ENCODE measurements at regions not wholly inside any gene's neighbourhood (a gene's known extent, or its start where the extent isn't known, plus 50 kb on each side); places are given as distances from the start of the nearest gene placed in this dataset.

DNA sequence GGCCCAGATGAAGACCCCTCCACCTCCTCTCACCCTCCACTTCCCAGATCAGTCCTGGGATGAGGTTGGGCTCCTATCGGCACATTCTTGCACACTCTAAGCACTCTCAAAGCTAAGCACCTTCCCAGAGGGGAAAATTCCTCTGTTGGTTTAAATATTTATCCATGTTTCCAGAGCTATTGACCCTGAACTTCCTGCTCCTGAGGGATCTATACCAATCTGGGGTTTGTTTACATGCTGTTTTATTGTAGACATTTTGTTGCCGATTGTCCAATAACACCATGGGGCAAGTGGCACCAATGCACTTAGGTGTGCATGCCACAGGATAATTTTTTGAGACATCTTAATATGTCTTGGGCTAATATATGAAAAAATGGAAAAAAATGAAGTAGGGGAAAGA, 476.2 kb downstream of the SLC4A3 start:
- TF ChIP-seq, protein P1, sequence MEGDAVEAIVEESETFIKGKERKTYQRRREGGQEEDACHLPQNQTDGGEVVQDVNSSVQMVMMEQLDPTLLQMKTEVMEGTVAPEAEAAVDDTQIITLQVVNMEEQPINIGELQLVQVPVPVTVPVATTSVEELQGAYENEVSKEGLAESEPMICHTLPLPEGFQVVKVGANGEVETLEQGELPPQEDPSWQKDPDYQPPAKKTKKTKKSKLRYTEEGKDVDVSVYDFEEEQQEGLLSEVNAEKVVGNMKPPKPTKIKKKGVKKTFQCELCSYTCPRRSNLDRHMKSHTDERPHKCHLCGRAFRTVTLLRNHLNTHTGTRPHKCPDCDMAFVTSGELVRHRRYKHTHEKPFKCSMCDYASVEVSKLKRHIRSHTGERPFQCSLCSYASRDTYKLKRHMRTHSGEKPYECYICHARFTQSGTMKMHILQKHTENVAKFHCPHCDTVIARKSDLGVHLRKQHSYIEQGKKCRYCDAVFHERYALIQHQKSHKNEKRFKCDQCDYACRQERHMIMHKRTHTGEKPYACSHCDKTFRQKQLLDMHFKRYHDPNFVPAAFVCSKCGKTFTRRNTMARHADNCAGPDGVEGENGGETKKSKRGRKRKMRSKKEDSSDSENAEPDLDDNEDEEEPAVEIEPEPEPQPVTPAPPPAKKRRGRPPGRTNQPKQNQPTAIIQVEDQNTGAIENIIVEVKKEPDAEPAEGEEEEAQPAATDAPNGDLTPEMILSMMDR (tag by site-specific recombination; IDR thresholded peaks at IDR 0.05), result no peak
- TF ChIP-seq, protein P2, sequence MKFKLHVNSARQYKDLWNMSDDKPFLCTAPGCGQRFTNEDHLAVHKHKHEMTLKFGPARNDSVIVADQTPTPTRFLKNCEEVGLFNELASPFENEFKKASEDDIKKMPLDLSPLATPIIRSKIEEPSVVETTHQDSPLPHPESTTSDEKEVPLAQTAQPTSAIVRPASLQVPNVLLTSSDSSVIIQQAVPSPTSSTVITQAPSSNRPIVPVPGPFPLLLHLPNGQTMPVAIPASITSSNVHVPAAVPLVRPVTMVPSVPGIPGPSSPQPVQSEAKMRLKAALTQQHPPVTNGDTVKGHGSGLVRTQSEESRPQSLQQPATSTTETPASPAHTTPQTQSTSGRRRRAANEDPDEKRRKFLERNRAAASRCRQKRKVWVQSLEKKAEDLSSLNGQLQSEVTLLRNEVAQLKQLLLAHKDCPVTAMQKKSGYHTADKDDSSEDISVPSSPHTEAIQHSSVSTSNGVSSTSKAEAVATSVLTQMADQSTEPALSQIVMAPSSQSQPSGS (tag by site-specific recombination; IDR thresholded peaks at IDR 0.05; ENCODE audit: low read depth), result no peak
- TF ChIP-seq, protein P3, sequence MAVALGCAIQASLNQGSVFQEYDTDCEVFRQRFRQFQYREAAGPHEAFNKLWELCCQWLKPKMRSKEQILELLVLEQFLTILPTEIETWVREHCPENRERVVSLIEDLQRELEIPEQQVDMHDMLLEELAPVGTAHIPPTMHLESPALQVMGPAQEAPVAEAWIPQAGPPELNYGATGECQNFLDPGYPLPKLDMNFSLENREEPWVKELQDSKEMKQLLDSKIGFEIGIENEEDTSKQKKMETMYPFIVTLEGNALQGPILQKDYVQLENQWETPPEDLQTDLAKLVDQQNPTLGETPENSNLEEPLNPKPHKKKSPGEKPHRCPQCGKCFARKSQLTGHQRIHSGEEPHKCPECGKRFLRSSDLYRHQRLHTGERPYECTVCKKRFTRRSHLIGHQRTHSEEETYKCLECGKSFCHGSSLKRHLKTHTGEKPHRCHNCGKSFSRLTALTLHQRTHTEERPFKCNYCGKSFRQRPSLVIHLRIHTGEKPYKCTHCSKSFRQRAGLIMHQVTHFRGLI (tag by site-specific recombination; IDR thresholded peaks at IDR 0.05), result no peak
- TF ChIP-seq ZNF37A (tag by site-specific recombination; IDR thresholded peaks at IDR 0.05) (no peak), ZNF335 (tag by site-specific recombination; conservative IDR thresholded peaks at IDR 0.05) (no peak), ZNF654 (tag by site-specific recombination; IDR thresholded peaks at IDR 0.05; ENCODE audit: low read depth) (no peak), ZNF211 (tag by site-specific recombination; IDR thresholded peaks at IDR 0.05; ENCODE audit: low read depth) (no peak), TRIM28 (IDR thresholded peaks at IDR 0.05; ENCODE audit: borderline replicate concordance, low read length) (no peak), REPIN1 (tag by site-specific recombination; IDR thresholded peaks at IDR 0.05; ENCODE audit: low read depth) (no peak), SETDB1 (IDR thresholded peaks at IDR 0.05; ENCODE audit: insufficient read length, low read length) (no peak), ZNF24 (tag by site-specific recombination; IDR thresholded peaks at IDR 0.05) (no peak), WT1 (tag by site-specific recombination; IDR thresholded peaks at IDR 0.05) (no peak), HOXA7 (CRISPR knock-in tag; IDR thresholded peaks at IDR 0.05; ENCODE audit: borderline replicate concordance) (no peak)
- TF ChIP-seq, protein P4, sequence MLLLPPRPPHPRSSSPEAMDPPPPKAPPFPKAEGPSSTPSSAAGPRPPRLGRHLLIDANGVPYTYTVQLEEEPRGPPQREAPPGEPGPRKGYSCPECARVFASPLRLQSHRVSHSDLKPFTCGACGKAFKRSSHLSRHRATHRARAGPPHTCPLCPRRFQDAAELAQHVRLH (tag by site-specific recombination; IDR thresholded peaks at IDR 0.05), result no peak
